DMS153 treated with DMSO at 0.1 percent for 48 hours (cell line): ENCODE measurements at regions not wholly inside any gene's neighbourhood (a gene's known extent, or its start where the extent isn't known, plus 50 kb on each side); places are given as distances from the start of the nearest gene placed in this dataset.

Source experiments
- DNase-seq: peaks from one replicate; lab custom pipeline; 2025; ENCODE audit not compliant: unreplicated experiment; lab: John Stamatoyannopoulos, UW

GRCh38 chr2:144333143-144333555, 186.8 kb downstream of the ZEB2 start:
- DNase-seq, result peak; percentile 18

GRCh38 chr2:144332356-144333142, 187.4 kb downstream of the ZEB2 start:
- peak; percentile 92 for DNase-seq

DNA sequence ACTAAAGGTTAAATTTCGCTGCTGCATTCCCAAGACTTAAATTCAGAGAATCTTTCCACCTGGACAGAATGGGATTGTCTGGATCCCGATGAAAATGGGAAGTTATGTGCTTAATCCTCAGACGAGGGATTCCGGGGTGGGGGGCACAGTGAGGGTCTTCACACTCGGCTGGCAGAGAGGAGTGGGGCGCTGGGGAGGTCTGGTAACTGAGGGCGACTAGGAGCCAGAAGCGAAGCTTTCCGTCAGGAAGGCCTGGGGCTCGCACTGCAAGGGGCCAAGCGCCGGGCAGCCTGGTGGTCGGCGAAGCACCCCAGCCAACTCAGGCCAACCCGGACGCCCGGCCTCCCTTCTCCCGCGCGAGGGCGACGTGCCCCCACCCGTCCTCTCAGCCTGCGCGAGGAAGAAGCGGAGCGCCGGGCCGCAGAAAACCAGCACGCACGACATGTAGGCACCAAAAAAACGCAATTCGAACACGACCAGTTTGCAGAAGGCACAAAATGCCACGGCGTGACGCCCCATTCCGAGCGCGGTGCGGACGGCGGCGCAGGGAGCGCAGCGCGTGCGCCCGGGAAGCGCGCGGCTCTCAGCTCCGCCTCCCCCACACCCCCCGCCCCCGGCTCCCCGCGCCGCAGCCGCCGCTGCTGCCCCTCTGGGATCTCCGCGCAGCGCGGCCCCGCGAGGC, 188.1 kb downstream of the ZEB2 start:
- DNase-seq, result peak; percentile 79

- DNase-seq, result no peak
Measured at GRCh38 chr2:144330951-144331673, 188.8 kb downstream of the ZEB2 start.

DNA sequence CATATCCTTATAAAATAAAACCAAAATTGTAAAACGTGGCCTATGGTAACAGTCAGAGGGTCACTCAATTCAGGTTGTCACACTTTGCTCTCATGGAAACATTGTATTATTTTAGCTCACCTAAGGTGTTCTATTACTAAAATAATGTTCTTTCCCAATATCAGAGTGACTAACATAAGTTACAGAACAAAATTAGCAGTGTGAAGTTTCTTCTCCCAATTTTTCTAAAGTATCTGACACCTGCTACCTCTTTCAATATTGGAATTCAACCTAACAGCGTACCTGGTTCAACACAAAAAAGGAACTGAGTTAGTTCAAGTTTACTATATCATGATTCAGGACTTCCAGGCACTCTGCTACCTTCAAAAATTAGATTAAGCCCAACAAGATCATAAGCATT, 190.4 kb downstream of the ZEB2 start:
- DNase-seq, result no peak

DNA sequence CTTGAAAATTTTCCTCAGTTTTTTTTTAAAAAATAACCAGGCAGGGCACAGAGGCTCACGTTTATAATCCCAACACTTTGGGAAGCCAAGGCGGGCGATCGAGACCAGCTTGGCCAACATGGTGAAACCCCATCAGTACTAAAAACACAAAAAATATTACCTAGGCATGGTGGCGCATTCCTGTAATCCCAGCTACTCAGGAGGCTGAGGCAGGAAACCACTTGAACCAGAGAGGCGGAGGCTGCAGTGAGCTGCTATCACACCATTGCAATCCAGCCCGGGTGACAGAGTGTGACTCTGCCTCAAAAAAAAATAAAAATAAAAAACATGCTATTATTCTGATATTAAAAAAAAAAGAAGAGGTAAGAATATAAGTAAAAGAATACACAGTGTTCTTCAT, 191.0 kb downstream of the ZEB2 start:
- DNase-seq, result no peak

- DNase-seq, result no peak
Measured at GRCh38 chr2:144326825-144327224, 193.1 kb downstream of the ZEB2 start.

- DNase-seq, result no peak
Measured at GRCh38 chr2:144325086-144325485, 194.8 kb downstream of the ZEB2 start.

- DNase-seq, result no peak
Measured at GRCh38 chr2:144324446-144325045, 195.4 kb downstream of the ZEB2 start.

GRCh38 chr2:144323946-144324345, 196.0 kb downstream of the ZEB2 start:
- DNase-seq, result no peak

DNA sequence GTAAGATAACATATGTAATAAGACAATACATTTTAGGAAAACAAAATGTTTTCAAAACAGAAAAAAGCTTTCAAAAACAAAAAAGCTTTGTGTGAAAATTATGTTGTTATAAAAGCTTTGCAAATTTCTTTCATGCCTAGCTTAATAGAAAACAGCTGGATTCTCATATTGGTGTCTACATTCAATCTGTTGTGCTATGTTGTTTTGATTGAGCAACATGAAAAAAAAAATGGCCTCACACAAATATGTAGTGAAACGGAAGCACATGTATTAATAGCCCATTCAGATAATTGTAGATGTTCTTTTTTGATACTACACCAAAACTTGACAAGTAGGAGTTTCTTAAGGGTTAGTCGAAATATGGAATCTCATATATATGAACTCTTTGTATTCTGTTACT, 197.5 kb downstream of the ZEB2 start:
- no peak for DNase-seq

- no peak for DNase-seq
Measured at GRCh38 chr2:144320491-144320890, 199.4 kb downstream of the ZEB2 start.

DNA sequence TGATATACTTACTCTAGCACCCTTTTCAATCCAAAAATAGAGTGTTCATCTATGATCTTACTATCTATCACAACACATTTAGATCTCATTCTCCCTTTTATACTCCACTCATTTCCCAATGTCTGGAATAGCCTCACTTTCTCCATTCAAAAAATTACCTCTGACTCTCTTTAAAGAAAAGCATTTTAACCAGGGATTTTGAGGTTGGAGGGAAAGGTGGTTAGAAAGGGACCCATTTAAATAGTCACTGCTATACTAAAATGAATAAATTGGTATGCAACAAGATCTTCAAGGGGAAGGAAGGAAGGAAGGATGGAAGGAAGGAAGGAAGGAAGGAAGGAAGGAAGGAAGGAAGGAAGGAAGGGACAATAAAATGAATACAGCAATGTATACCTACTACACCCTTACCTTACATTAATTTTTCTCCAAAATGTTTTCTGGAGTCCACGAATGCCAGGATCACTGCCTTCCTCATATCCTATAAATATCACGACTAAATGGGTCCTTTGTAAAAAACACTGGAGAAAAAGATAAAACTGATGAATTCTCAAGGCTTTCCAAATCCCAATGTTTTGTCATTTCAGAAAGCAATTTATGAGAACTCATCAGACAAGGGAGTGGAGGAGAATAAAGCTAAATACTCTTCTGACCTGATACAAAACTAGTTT, 202.7 kb downstream of the ZEB2 start:
- no peak for DNase-seq

GRCh38 chr2:144310889-144311608, 208.9 kb downstream of the ZEB2 start:
- no peak for DNase-seq

GRCh38 chr2:144310484-144310883, 209.4 kb downstream of the ZEB2 start:
- no peak for DNase-seq

DNA sequence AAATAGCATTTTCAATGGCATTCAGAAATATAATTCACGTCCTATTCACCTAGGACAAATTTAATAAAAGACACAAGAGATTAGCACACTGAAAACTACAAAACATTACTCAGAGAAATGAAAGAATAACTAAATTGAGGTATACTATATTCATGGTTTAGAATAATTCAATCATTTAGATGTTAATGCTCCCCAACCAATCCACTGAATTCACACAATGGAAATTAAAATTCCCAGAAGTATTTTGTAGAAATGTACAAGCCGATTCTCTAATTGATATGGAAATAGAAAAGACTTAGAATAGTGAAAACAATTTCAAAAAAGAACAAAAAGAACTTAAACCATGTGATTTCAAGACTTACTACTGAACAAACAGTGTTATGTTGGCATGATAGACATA, 212.2 kb downstream of the ZEB2 start:
- DNase-seq, result no peak

GRCh38 chr2:144304202-144304601, 215.7 kb downstream of the ZEB2 start:
- no peak for DNase-seq

GRCh38 chr2:144300632-144301031, 219.3 kb downstream of the ZEB2 start:
- DNase-seq, result no peak

DNA sequence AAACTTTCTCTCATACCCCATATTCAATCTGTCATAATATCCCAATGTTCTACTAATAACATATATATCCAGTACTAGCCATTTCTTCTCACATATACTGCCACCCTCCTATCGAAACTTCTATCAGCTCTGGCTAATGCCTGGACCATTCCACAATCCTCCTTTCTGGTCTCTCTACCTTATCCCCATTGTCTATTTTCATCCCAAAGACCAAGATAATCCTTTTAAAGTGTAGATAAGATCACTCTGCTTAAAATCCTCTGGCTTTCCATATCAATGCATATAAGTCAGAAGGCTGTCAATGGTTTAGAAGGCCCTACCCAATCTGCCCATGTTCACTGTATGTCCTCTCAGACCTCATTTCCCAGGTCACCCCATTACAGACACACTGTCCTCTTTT, 229.6 kb downstream of the ZEB2 start:
- DNase-seq, result no peak

- no peak for DNase-seq
Measured at GRCh38 chr2:144288438-144288837, 231.5 kb downstream of the ZEB2 start.
